Duodenal mucosa (tissue), 2 donors: ENCODE measurements at regions not wholly inside any gene's neighbourhood (a gene's known extent, or its start where the extent isn't known, plus 50 kb on each side); places are given as distances from the start of the nearest gene placed in this dataset.

Experiments
- H3K27ac ChIP-seq: one replicate; pipeline ENCODE4 v1.7.0; 2013; ENCODE audit warnings: low read depth, low read length
- H3K27me3 ChIP-seq, 2 donors: one replicate each; pipeline ENCODE4 v1.7.0; 2013; ENCODE audit warnings: low read length in 2 of 2, control low read depth in 1 of 2; ENCODE audit not compliant: insufficient read depth in 2 of 2, control insufficient read depth in 1 of 2
- H3K36me3 ChIP-seq, 2 donors: one replicate each; pipeline ENCODE4 v1.7.0; 2013; ENCODE audit warnings: low read length in 2 of 2, control low read depth in 1 of 2; ENCODE audit not compliant: insufficient read depth in 2 of 2, control insufficient read depth in 1 of 2
- H3K4me1 ChIP-seq, 2 donors: one replicate each; pipeline ENCODE4 v1.7.0; 2013; ENCODE audit warnings: low read length in 2 of 2, control low read depth in 1 of 2; ENCODE audit not compliant: insufficient read depth in 2 of 2, control insufficient read depth in 1 of 2
- H3K4me3 ChIP-seq, 2 donors: one replicate each; pipeline ENCODE4 v1.7.0; 2013; ENCODE audit warnings: low read length in 2 of 2, low read depth in 1 of 2
- H3K9ac ChIP-seq, 2 donors: one replicate each; pipeline ENCODE4 v1.7.0; 2013; ENCODE audit warnings: low read length in 2 of 2, low read depth in 1 of 2
- H3K9me3 ChIP-seq, 2 donors: one replicate each; pipeline ENCODE4 v1.7.0; 2013; ENCODE audit warnings: low read length in 2 of 2, control low read depth in 1 of 2; ENCODE audit not compliant: control insufficient read depth in 1 of 2

- no peaks in the 10 kb centered on the region for H3K36me3 ChIP-seq
- H3K4me1 ChIP-seq: no peaks in the 10 kb centered on the region
- no peak overlapping the region for H3K4me3 ChIP-seq
- no peak overlapping the region for H3K9ac ChIP-seq
- no peaks in the 10 kb centered on the region for H3K27me3 ChIP-seq
- peaks cover 0 to 12% of the 10 kb centered on the region in 2 donors for H3K9me3 ChIP-seq
- no peak overlapping the region for H3K27ac ChIP-seq
Observed at GRCh38 chr10:8568401-8568800, 513.9 kb downstream of the GATA3 start.

- H3K27me3 ChIP-seq: no peaks in the 10 kb centered on the region
- no peak overlapping the region for H3K9ac ChIP-seq
- H3K36me3 ChIP-seq: no peaks in the 10 kb centered on the region
- no peaks in the 10 kb centered on the region for H3K4me1 ChIP-seq
- H3K9me3 ChIP-seq: peaks cover 0 to 3% of the 10 kb centered on the region in 2 donors
- H3K27ac ChIP-seq: no peak overlapping the region
- no peak overlapping the region for H3K4me3 ChIP-seq
Observed at GRCh38 chr10:8575620-8576019, 521.1 kb downstream of the GATA3 start.

- H3K4me1 ChIP-seq: no peaks in the 10 kb centered on the region
- H3K27ac ChIP-seq: no peak overlapping the region
- H3K9ac ChIP-seq: no peak overlapping the region
- no peaks in the 10 kb centered on the region for H3K36me3 ChIP-seq
- H3K27me3 ChIP-seq: no peaks in the 10 kb centered on the region
- no peak overlapping the region for H3K4me3 ChIP-seq
- H3K9me3 ChIP-seq: peaks cover 0 to 3% of the 10 kb centered on the region in 2 donors
Observed at GRCh38 chr10:8576281-8576680, 521.8 kb downstream of the GATA3 start.

GRCh38 chr10:8576911-8577310 is 522.4 kb downstream of the GATA3 start:
- Histone ChIP-seq H3K4me3 (no peak overlapping the region), H3K27me3 (no peaks in the 10 kb centered on the region), H3K27ac (no peak overlapping the region), H3K36me3 (no peaks in the 10 kb centered on the region), H3K9ac (no peak overlapping the region), H3K4me1 (no peaks in the 10 kb centered on the region), H3K9me3 (peaks cover 0 to 3% of the 10 kb centered on the region in 2 donors)

GRCh38 chr10:8577686-8578085 is 523.2 kb downstream of the GATA3 start:
- no peak overlapping the region for H3K9ac ChIP-seq
- H3K27me3 ChIP-seq: no peaks in the 10 kb centered on the region
- peaks cover 0 to 3% of the 10 kb centered on the region in 2 donors for H3K9me3 ChIP-seq
- H3K4me3 ChIP-seq: no peak overlapping the region
- no peaks in the 10 kb centered on the region for H3K36me3 ChIP-seq
- no peak overlapping the region for H3K27ac ChIP-seq
- no peaks in the 10 kb centered on the region for H3K4me1 ChIP-seq

- H3K27me3 ChIP-seq: no peaks in the 10 kb centered on the region
- H3K4me3 ChIP-seq: no peak overlapping the region
- no peaks in the 10 kb centered on the region for H3K36me3 ChIP-seq
- no peak overlapping the region for H3K9ac ChIP-seq
- H3K4me1 ChIP-seq: no peaks in the 10 kb centered on the region
- no peak overlapping the region for H3K27ac ChIP-seq
- H3K9me3 ChIP-seq: no peaks in the 10 kb centered on the region
Observed at GRCh38 chr10:8581521-8582225, 527.2 kb downstream of the GATA3 start.

GRCh38 chr10:8583096-8583495 is 528.6 kb downstream of the GATA3 start:
- Histone ChIP-seq H3K27me3 (no peaks in the 10 kb centered on the region), H3K36me3 (no peaks in the 10 kb centered on the region), H3K9me3 (no peaks in the 10 kb centered on the region), H3K9ac (no peak overlapping the region), H3K27ac (no peak overlapping the region), H3K4me3 (no peak overlapping the region), H3K4me1 (no peaks in the 10 kb centered on the region)

GRCh38 chr10:8584666-8585065 is 530.2 kb downstream of the GATA3 start:
- Histone ChIP-seq H3K9me3 (no peaks in the 10 kb centered on the region), H3K9ac (no peak overlapping the region), H3K4me1 (no peaks in the 10 kb centered on the region), H3K27me3 (no peaks in the 10 kb centered on the region), H3K36me3 (no peaks in the 10 kb centered on the region), H3K27ac (no peak overlapping the region), H3K4me3 (no peak overlapping the region)

GRCh38 chr10:8586504-8586903 is 532.0 kb downstream of the GATA3 start:
- Histone ChIP-seq H3K4me1 (no peaks in the 10 kb centered on the region), H3K27ac (no peak overlapping the region), H3K4me3 (no peak overlapping the region), H3K9me3 (no peaks in the 10 kb centered on the region), H3K36me3 (no peaks in the 10 kb centered on the region), H3K9ac (no peak overlapping the region), H3K27me3 (no peaks in the 10 kb centered on the region)

GRCh38 chr10:8588135-8588534 is 533.6 kb downstream of the GATA3 start:
- no peaks in the 10 kb centered on the region for H3K27me3 ChIP-seq
- no peaks in the 10 kb centered on the region for H3K36me3 ChIP-seq
- H3K27ac ChIP-seq: no peak overlapping the region
- no peaks in the 10 kb centered on the region for H3K9me3 ChIP-seq
- H3K4me1 ChIP-seq: no peaks in the 10 kb centered on the region
- no peak overlapping the region for H3K9ac ChIP-seq
- H3K4me3 ChIP-seq: no peak overlapping the region
